Pancreas (tissue), 10 donors: ENCODE measurements at regions not wholly inside any gene's neighbourhood (a gene's known extent, or its start where the extent isn't known, plus 50 kb on each side); places are given as distances from the start of the nearest gene placed in this dataset.

Experiments
- ATAC-seq, 4 donors: fragments of 200-7000 bp; cut with Tn5 transposase; one replicate each; pipeline versions ENCODE4 v1.8.0 to v1.9.1; 2020; ENCODE audit warnings: mild to moderate bottlenecking in 4 of 4, moderate library complexity in 4 of 4
- DNase-seq, 6 donors: peaks; one replicate each; pipeline ENCODE4 v3.0.0-alpha.2; 2020
- FAIRE-seq: peaks from 2 replicates; lab custom pipeline; 2012; peaks lifted over from hg19 to GRCh38; lab: Jason Lieb, UNC
- H3K27ac ChIP-seq, 4 donors: fragments of 200-600 bp; sonication (generic); 1 replicate in 3 of 4; 2 replicates in 1 of 4; pipeline versions ENCODE4 v1.5.0 to v1.8.0; 2020
- H3K27me3 ChIP-seq, 4 donors: fragments of 200-600 bp; one replicate each; pipeline ENCODE4 v1.8.0; 2021
- H3K36me3 ChIP-seq, 3 donors: fragments of 200-600 bp; sonication (generic) in 1 of 3; one replicate each; pipeline versions ENCODE4 v1.5.0 to v1.8.0; 2020 to 2021
- H3K4me1 ChIP-seq, 3 donors: fragments of 200-600 bp; one replicate each; pipeline ENCODE4 v1.8.0; 2021
- H3K4me3 ChIP-seq, 4 donors: fragments of 200-600 bp; sonication (generic) in 2 of 4; one replicate each; pipeline versions ENCODE4 v1.5.0 to v1.8.0; 2020 to 2021
- H3K9me3 ChIP-seq, 4 donors: fragments of 200-600 bp; one replicate each; pipeline ENCODE4 v1.8.0; 2021
- CTCF ChIP-seq, 4 donors: fragments of 200-600 bp; sonication (generic) in 3 of 4; IDR thresholded peaks; one replicate each; pipeline versions ENCODE4 v1.5.0 to v1.8.0; 2021; ENCODE audit warnings: antibody characterized with exemption in 4 of 4
- WGBS, 2 donors: extraction: QIAGEN DNeasy Blood & Tissue Kit; methylation state at CpG; one replicate each; pipeline ENCODE4 v1.1.7; 2013; 5-methylcytosine and 5-hydroxymethylcytosine counted together
- intact Hi-C, 3 donors: fragments of 100-400 bp; cut with DNase I; formaldehyde crosslinking; loops; one replicate each; pipeline versions ENCODE4 v1.11.1 to v1.14.2; 2022
- donor health status: healthy with polysubstance abuse.
- donor health status: DM: no; HTN: no; CAD: no; lungs with moderate emphysema.
- donor health status: DM: no; HTN: no; CAD: no.
- donor health status: control.
- donor health status: control.
- donor health status: Bipolar disorder and iron deficiency.
- donor health status: DM: yes; HTN: yes; CAD: no.
- donor health status: DM: no; HTN: no; CAD: no.
- donor health status: DM: no; HTN: no; CAD: no.
- donor health status: DM: yes; HTN: yes; CAD: no.

GRCh38 chr14:38399652-38400051 is 143.8 kb upstream of the CLEC14A start:
- intact Hi-C loops, result no loop called here
- H3K27ac ChIP-seq, result no peak overlapping the region
- H3K36me3 ChIP-seq, result no peaks in the 10 kb centered on the region
- DNase-seq (no peak), FAIRE-seq (no peak), ATAC-seq (no peak)
- 32 to 46% methylated on average over 2 of the region's 2 CpGs for WGBS, 2 donors
- no peaks in the 10 kb centered on the region for H3K9me3 ChIP-seq
- no peak overlapping the region for H3K4me3 ChIP-seq
- H3K27me3 ChIP-seq, result no peaks in the 10 kb centered on the region
- no peaks in the 10 kb centered on the region for H3K4me1 ChIP-seq
- no peak for TF ChIP-seq CTCF (IDR thresholded peaks at IDR 0.05)

DNA sequence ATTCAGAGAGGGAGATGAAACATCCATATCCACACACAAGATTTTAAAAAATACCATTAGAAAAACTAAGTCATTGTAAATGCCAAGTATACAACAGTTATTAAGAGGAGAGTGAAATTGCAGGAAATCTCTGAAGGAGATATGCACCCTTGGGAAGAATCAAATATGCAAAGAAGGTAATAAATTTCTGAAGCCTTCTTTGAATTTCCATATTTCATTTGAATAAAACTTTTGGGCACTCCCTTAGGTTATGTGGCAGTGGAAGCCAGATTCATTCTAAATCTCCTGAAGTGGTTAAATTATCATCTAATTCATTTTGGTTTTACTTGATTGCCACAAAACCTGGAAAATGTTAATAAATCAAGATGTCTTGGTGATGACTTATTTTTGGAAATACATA is 138.9 kb upstream of the CLEC14A start:
- no peak overlapping the region for H3K4me3 ChIP-seq
- DNase-seq, result no peak
- no peak for FAIRE-seq
- H3K27me3 ChIP-seq, result no peaks in the 10 kb centered on the region
- no peak overlapping the region for H3K27ac ChIP-seq
- no peaks in the 10 kb centered on the region for H3K36me3 ChIP-seq
- intact Hi-C loops, result no loop called here
- no peaks in the 10 kb centered on the region for H3K4me1 ChIP-seq
- no peak for TF ChIP-seq CTCF (IDR thresholded peaks at IDR 0.05)
- ATAC-seq, result no peak
- H3K9me3 ChIP-seq, result no peaks in the 10 kb centered on the region

GRCh38 chr14:38394064-38394463 is 138.2 kb upstream of the CLEC14A start:
- Histone ChIP-seq H3K27me3 (no peaks in the 10 kb centered on the region), H3K4me3 (no peak overlapping the region), H3K27ac (no peak overlapping the region), H3K36me3 (no peaks in the 10 kb centered on the region), H3K9me3 (no peaks in the 10 kb centered on the region), H3K4me1 (no peaks in the 10 kb centered on the region)
- ATAC-seq, result no peak
- no peak for DNase-seq
- FAIRE-seq, result no peak
- no peak for TF ChIP-seq CTCF (IDR thresholded peaks at IDR 0.05)
- WGBS, 2 donors, result 72 to 83% methylated on average over 2 of the region's 2 CpGs
- intact Hi-C loops, result no loop called here

- FAIRE-seq (no peak), ATAC-seq (no peak), DNase-seq (no peak)
- Histone ChIP-seq H3K9me3 (no peaks in the 10 kb centered on the region), H3K4me1 (no peaks in the 10 kb centered on the region), H3K27me3 (no peaks in the 10 kb centered on the region), H3K4me3 (no peak overlapping the region), H3K36me3 (no peaks in the 10 kb centered on the region), H3K27ac (no peak overlapping the region)
- intact Hi-C loops, result no loop called here
- no peak for TF ChIP-seq CTCF (IDR thresholded peaks at IDR 0.05)
Observed at GRCh38 chr14:38391334-38391733, 135.4 kb upstream of the CLEC14A start.

DNA sequence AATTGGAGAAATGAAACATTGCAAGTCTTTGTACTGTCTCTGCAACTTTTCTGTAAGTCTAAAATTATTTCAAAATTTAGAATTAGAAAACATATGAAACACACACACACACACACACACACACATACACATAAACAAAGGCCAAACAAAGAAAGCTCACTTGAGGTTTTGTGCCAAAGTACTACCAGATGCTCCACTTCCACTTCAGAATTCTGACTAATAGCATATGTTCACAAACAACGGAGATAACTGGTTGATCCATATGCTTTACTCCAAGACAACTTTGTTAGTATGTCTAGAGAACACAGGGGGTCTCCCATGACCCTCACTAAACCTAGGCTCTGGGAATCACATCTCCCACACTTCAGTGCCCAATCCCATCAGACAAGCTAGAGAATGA is 133.8 kb upstream of the CLEC14A start:
- Histone ChIP-seq H3K36me3 (no peaks in the 10 kb centered on the region), H3K9me3 (no peaks in the 10 kb centered on the region), H3K4me3 (no peak overlapping the region), H3K4me1 (no peaks in the 10 kb centered on the region), H3K27ac (no peak overlapping the region), H3K27me3 (no peaks in the 10 kb centered on the region)
- ATAC-seq (no peak), DNase-seq (no peak), FAIRE-seq (no peak)
- intact Hi-C loops, result no loop called here
- no peak for TF ChIP-seq CTCF (IDR thresholded peaks at IDR 0.05)
- 50 to 57% methylated on average over 1 of the region's 1 CpG for WGBS, 2 donors
